Smooth muscle cell (in vitro differentiated cells): ENCODE measurements at regions not wholly inside any gene's neighbourhood (a gene's known extent, or its start where the extent isn't known, plus 50 kb on each side); places are given as distances from the start of the nearest gene placed in this dataset.
"Not testable (repeated sequence)": the region's sequence is repeated elsewhere in the genome, so short reads cannot be mapped to it uniquely, and the experiment has no call there.

Experiments
- DNase-seq: peaks from one replicate; lab custom pipeline; 2025; ENCODE audit not compliant: unreplicated experiment; lab: John Stamatoyannopoulos, UW
- H2AFZ ChIP-seq: fragments of 200-600 bp; sonication (generic); 2 replicates; pipeline ENCODE4 v1.6.0; 2016; ENCODE audit warnings: antibody characterized with exemption, low read depth, mild to moderate bottlenecking
- H3F3A ChIP-seq: fragments of 200-600 bp; sonication (generic); 2 replicates; pipeline ENCODE4 v1.6.0; 2017; ENCODE audit warnings: antibody characterized with exemption, low read depth
- H3K27ac ChIP-seq: fragments of 200-600 bp; sonication (generic); 2 replicates; pipeline ENCODE4 v1.5.1; 2016; ENCODE audit warnings: low read depth, mild to moderate bottlenecking
- H3K27me3 ChIP-seq: fragments of 200-600 bp; sonication (generic); 2 replicates; pipeline ENCODE4 v1.6.1; 2016; ENCODE audit warnings: low read depth, mild to moderate bottlenecking
- H3K36me3 ChIP-seq: fragments of 200-600 bp; sonication (generic); 2 replicates; pipeline ENCODE4 v1.5.1; 2016; ENCODE audit warnings: low read depth
- H3K4me1 ChIP-seq: fragments of 200-600 bp; sonication (generic); 2 replicates; pipeline ENCODE4 v1.5.1; 2016; ENCODE audit warnings: low read depth
- H3K4me2 ChIP-seq: fragments of 200-600 bp; sonication (generic); 2 replicates; pipeline ENCODE4 v1.6.0; 2016; ENCODE audit warnings: mild to moderate bottlenecking
- H3K4me3 ChIP-seq: fragments of 200-600 bp; sonication (generic); 2 replicates; pipeline ENCODE4 v1.5.1; 2016; ENCODE audit warnings: mild to moderate bottlenecking
- H3K79me2 ChIP-seq: fragments of 200-600 bp; sonication (generic); 2 replicates; pipeline ENCODE4 v1.6.0; 2016; ENCODE audit warnings: low read depth, mild to moderate bottlenecking
- H3K9ac ChIP-seq: fragments of 200-600 bp; sonication (generic); 2 replicates; pipeline ENCODE4 v1.6.0; 2016; ENCODE audit warnings: low read depth
- H3K9me3 ChIP-seq: fragments of 200-600 bp; sonication (generic); replicated peaks from 2 replicates; pipeline ENCODE4 v1.5.1; 2016; ENCODE audit warnings: low read depth
- H4K20me1 ChIP-seq: fragments of 200-600 bp; sonication (generic); 2 replicates; pipeline ENCODE4 v1.6.0; 2016; ENCODE audit warnings: low read depth
- CTCF ChIP-seq: fragments of 200-600 bp; sonication (generic); IDR thresholded peaks from 2 replicates; pipeline ENCODE4 v1.5.1; 2017; ENCODE audit warnings: borderline replicate concordance, mild to moderate bottlenecking, antibody characterized with exemption; ENCODE audit not compliant: insufficient read depth, poor library complexity, severe bottlenecking
- WGBS: methylation state at CpG from one replicate; pipeline ENCODE4 v1.1.7; 2016; ENCODE audit warnings: low lambda C conversion rate; 5-methylcytosine and 5-hydroxymethylcytosine counted together

GRCh38 chr2:196516564-196516963 is 123.0 kb upstream of the CCDC150 start:
- no peak for DNase-seq
- no peak for TF ChIP-seq CTCF

GRCh38 chr2:196520605-196521004 is 118.9 kb upstream of the CCDC150 start:
- H2AFZ ChIP-seq = no peak overlapping the region
- H4K20me1 ChIP-seq = no peaks in the 10 kb centered on the region
- no peak overlapping the region for H3K9ac ChIP-seq
- no peaks in the 10 kb centered on the region for H3F3A ChIP-seq
- no peak for TF ChIP-seq CTCF
- WGBS = 94% methylated on average over 4 of the region's 4 CpGs
- no peak overlapping the region for H3K4me2 ChIP-seq
- no peak overlapping the region for H3K27ac ChIP-seq
- no peaks in the 10 kb centered on the region for H3K9me3 ChIP-seq
- no peaks in the 10 kb centered on the region for H3K4me1 ChIP-seq
- H3K79me2 ChIP-seq = peaks cover 11% of the 10 kb centered on the region
- no peak for DNase-seq
- no peaks in the 10 kb centered on the region for H3K36me3 ChIP-seq
- H3K27me3 ChIP-seq = no peaks in the 10 kb centered on the region
- H3K4me3 ChIP-seq = no peak overlapping the region

More at GRCh38 chr2:196516564-196516963, 123.0 kb upstream of the CCDC150 start:
- Histone ChIP-seq H3K9me3 (no peaks in the 10 kb centered on the region), H4K20me1 (peaks cover 3% of the 10 kb centered on the region), H3K4me1 (no peaks in the 10 kb centered on the region), H3F3A (no peaks in the 10 kb centered on the region), H3K4me3 (no peak overlapping the region), H3K27me3 (no peaks in the 10 kb centered on the region), H3K36me3 (no peaks in the 10 kb centered on the region), H3K9ac (no peak overlapping the region), H3K4me2 (no peak overlapping the region), H2AFZ (no peak overlapping the region), H3K27ac (no peak overlapping the region), H3K79me2 (peaks cover 18% of the 10 kb centered on the region)
- 91% methylated on average over 4 of the region's 4 CpGs for WGBS

- H3K79me2 ChIP-seq, H3K4me2 ChIP-seq, H3K4me1 ChIP-seq, H3K27me3 ChIP-seq, H2AFZ ChIP-seq, H3F3A ChIP-seq, DNase-seq, H3K36me3 ChIP-seq, H3K9me3 ChIP-seq, H3K9ac ChIP-seq, H4K20me1 ChIP-seq, H3K4me3 ChIP-seq, H3K27ac ChIP-seq: not testable (repeated sequence)
- WGBS = 71% methylated on average over 24 of the region's 28 CpGs
Measured at GRCh38 chr2:196526981-196527725, 112.4 kb upstream of the CCDC150 start.

- H3K9ac ChIP-seq = no peak overlapping the region
- no peak for TF ChIP-seq CTCF
- 93% methylated on average over 1 of the region's 1 CpG for WGBS
- no peaks in the 10 kb centered on the region for H3K27me3 ChIP-seq
- no peak overlapping the region for H3K27ac ChIP-seq
- no peaks in the 10 kb centered on the region for H3K4me1 ChIP-seq
- H3F3A ChIP-seq = no peaks in the 10 kb centered on the region
- no peak overlapping the region for H3K4me2 ChIP-seq
- no peaks in the 10 kb centered on the region for H4K20me1 ChIP-seq
- H3K79me2 ChIP-seq = peaks cover 12% of the 10 kb centered on the region
- no peak overlapping the region for H2AFZ ChIP-seq
- no peak for DNase-seq
- no peak overlapping the region for H3K4me3 ChIP-seq
- H3K9me3 ChIP-seq = no peaks in the 10 kb centered on the region
- no peaks in the 10 kb centered on the region for H3K36me3 ChIP-seq
Measured at GRCh38 chr2:196528486-196529223, 110.9 kb upstream of the CCDC150 start.
